Tibial artery (tissue), 4 donors: ENCODE measurements at regions not wholly inside any gene's neighbourhood (a gene's known extent, or its start where the extent isn't known, plus 50 kb on each side); places are given as distances from the start of the nearest gene placed in this dataset.

Source experiments
- DNase-seq, 2 donors: peaks; one replicate each; pipeline ENCODE4 v3.0.0-alpha.2; 2019
- H3K27ac ChIP-seq, 2 donors: fragments of 200-600 bp; sonication (generic) in 1 of 2; 1 replicate in 1 of 2; 2 replicates in 1 of 2; pipeline ENCODE4 v1.5.1; 2018 to 2019; ENCODE audit warnings: mild to moderate bottlenecking in 1 of 2
- H3K27me3 ChIP-seq, 2 donors: fragments of 200-600 bp; sonication (generic) in 1 of 2; one replicate each; pipeline versions ENCODE4 v1.5.1 to v1.6.0; 2016 to 2019
- H3K36me3 ChIP-seq, 3 donors: fragments of 200-600 bp; sonication (generic) in 2 of 3; one replicate each; pipeline ENCODE4 v1.5.1; 2016 to 2019; ENCODE audit warnings: mild to moderate bottlenecking in 2 of 3
- H3K4me1 ChIP-seq, 4 donors: fragments of 200-600 bp; sonication (generic) in 2 of 4; 1 replicate in 3 of 4; 2 replicates in 1 of 4; pipeline ENCODE4 v1.5.1; 2016 to 2019
- H3K4me3 ChIP-seq, 2 donors: fragments of 200-600 bp; sonication (generic) in 1 of 2; 1 replicate in 1 of 2; 2 replicates in 1 of 2; pipeline ENCODE4 v1.5.1; 2018 to 2019; ENCODE audit warnings: mild to moderate bottlenecking in 2 of 2
- H3K9me3 ChIP-seq, 3 donors: fragments of 200-600 bp; sonication (generic) in 1 of 3; one replicate each; pipeline ENCODE4 v1.5.1; 2016 to 2019
- CTCF ChIP-seq, 2 experiments: fragments of 200-600 bp in 1 of 2; fragments of 450-650 bp in 1 of 2; IDR thresholded peaks; one replicate each; pipeline ENCODE4 v1.5.1; 2017 to 2019; ENCODE audit warnings: antibody characterized with exemption in 2 of 2, mild to moderate bottlenecking in 1 of 2, moderate library complexity in 1 of 2
- intact Hi-C: fragments of 100-400 bp; cut with DNase I; formaldehyde crosslinking; loops from one replicate; pipeline ENCODE4 v1.15.0; 2023; ENCODE audit warnings: low total_unique reads

- intact Hi-C loops: no loop called here
- DNase-seq: no peak
- H3K27ac ChIP-seq: no peak overlapping the region
- no peak overlapping the region for H3K4me3 ChIP-seq
- no peak for TF ChIP-seq CTCF (IDR thresholded peaks at IDR 0.05)
- peaks cover 0 to 9% (median 0%) of the 10 kb centered on the region in 4 donors for H3K4me1 ChIP-seq
- H3K27me3 ChIP-seq: no peaks in the 10 kb centered on the region
- H3K36me3 ChIP-seq: no peaks in the 10 kb centered on the region
- no peaks in the 10 kb centered on the region for H3K9me3 ChIP-seq
These were observed 75.2 kb upstream of the ARID1B start for GRCh38 chr6:156701966-156702365.

- H3K4me3 ChIP-seq: no peak overlapping the region
- peaks cover 0 to 9% (median 0%) of the 10 kb centered on the region in 4 donors for H3K4me1 ChIP-seq
- TF ChIP-seq CTCF (IDR thresholded peaks at IDR 0.05): no peak
- H3K27me3 ChIP-seq: no peaks in the 10 kb centered on the region
- no peak for DNase-seq
- intact Hi-C loops: no loop called here
- no peak overlapping the region for H3K27ac ChIP-seq
- H3K36me3 ChIP-seq: no peaks in the 10 kb centered on the region
- no peaks in the 10 kb centered on the region for H3K9me3 ChIP-seq
These were observed 76.6 kb upstream of the ARID1B start for GRCh38 chr6:156700440-156701057.

- Histone ChIP-seq H3K27me3 (no peaks in the 10 kb centered on the region), H3K4me1 (peaks cover 0 to 9% (median 0%) of the 10 kb centered on the region in 4 donors), H3K9me3 (no peaks in the 10 kb centered on the region), H3K36me3 (no peaks in the 10 kb centered on the region), H3K4me3 (no peak overlapping the region), H3K27ac (no peak overlapping the region)
- no peak for TF ChIP-seq CTCF (IDR thresholded peaks at IDR 0.05)
- intact Hi-C loops: loop anchor here (10.0 kb wide), 1 partner anchor 135 kb away; no protein-coding TSS in a partner anchor
- no peak for DNase-seq
These were observed 77.2 kb upstream of the ARID1B start for GRCh38 chr6:156699935-156700334.

- Histone ChIP-seq H3K36me3 (no peaks in the 10 kb centered on the region), H3K4me3 (no peak overlapping the region), H3K27ac (no peak overlapping the region), H3K27me3 (no peaks in the 10 kb centered on the region), H3K9me3 (no peaks in the 10 kb centered on the region), H3K4me1 (peaks cover 0 to 9% (median 0%) of the 10 kb centered on the region in 4 donors)
- DNase-seq: no peak
- no peak for TF ChIP-seq CTCF (IDR thresholded peaks at IDR 0.05)
- intact Hi-C loops: loop anchor here (10.0 kb wide), 1 partner anchor 134 kb away; no protein-coding TSS in a partner anchor
These were observed 78.2 kb upstream of the ARID1B start for GRCh38 chr6:156699017-156699421.

GRCh38 chr6:156698239-156699016 is 78.8 kb upstream of the ARID1B start:
- intact Hi-C loops: loop anchor here (10.0 kb wide), 1 partner anchor 134 kb away; no protein-coding TSS in a partner anchor
- H3K36me3 ChIP-seq: no peaks in the 10 kb centered on the region
- TF ChIP-seq CTCF (IDR thresholded peaks at IDR 0.05): no peak

More at GRCh38 chr6:156698239-156699016, 78.8 kb upstream of the ARID1B start:
- Histone ChIP-seq H3K9me3 (no peaks in the 10 kb centered on the region), H3K27me3 (no peaks in the 10 kb centered on the region), H3K4me1 (peaks cover 0 to 9% (median 0%) of the 10 kb centered on the region in 4 donors), H3K27ac (no peak overlapping the region), H3K4me3 (no peak overlapping the region)
- DNase-seq: no peak
